ENCODE measurements at regions not wholly inside any gene's neighbourhood (a gene's known extent, or its start where the extent isn't known, plus 50 kb on each side); places are given as distances from the start of the nearest gene placed in this dataset.

DNA sequence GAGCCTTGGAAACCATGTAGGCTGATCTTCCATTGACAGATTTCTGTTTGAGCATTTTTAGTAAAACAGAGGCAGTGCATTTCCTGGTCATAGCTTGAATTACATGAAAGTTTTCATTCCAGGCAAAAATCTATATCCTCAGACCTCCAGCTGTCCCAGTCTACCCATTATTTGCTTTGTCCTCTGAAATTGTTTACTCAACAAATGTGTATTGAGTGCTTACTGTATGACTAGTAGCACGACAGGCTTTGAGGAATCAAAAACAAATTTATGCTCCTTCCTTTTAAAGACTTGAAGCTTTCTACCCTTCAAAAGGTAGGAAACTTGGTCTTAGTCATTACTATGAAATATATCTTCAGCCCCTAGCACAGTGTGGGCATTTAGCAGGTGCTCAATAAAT, 307.9 kb upstream of the IGFBP7 start:
- Histone ChIP-seq H3K9me3 (replicated peaks; ENCODE audit: control insufficient read depth, insufficient read depth, low read length) (no peaks in the 10 kb centered on the region), H4K20me1 (ENCODE audit: control insufficient read depth, insufficient read depth) (no peaks in the 10 kb centered on the region), H3K36me3 (ENCODE audit: control insufficient read depth in 2 of 2, insufficient read depth in 2 of 2, low read length in 1 of 2) (no peaks in the 10 kb centered on the region), H3K9ac (ENCODE audit: control insufficient read depth, insufficient read depth, low read length) (no peak overlapping the region), H3K4me3 (no peak overlapping the region), H3K27me3 (replicated peaks in 1 of 2; ENCODE audit: control insufficient read depth in 2 of 2, insufficient read depth in 2 of 2, low read length in 1 of 2) (no peaks in the 10 kb centered on the region), H3K27ac (ENCODE audit: control insufficient read depth, insufficient read depth) (no peak overlapping the region), H3K4me1 (ENCODE audit: control insufficient read depth, insufficient read depth, low read length) (no peaks in the 10 kb centered on the region), H3K4me2 (ENCODE audit: control insufficient read depth, insufficient read depth) (no peak overlapping the region), H2AFZ (ENCODE audit: control insufficient read depth, low read depth, low read length) (no peak overlapping the region), H3K79me2 (ENCODE audit: control insufficient read depth, insufficient read depth, low read length) (no peaks in the 10 kb centered on the region)
- ChIA-PET SMC1A (ENCODE audit: uncharacterized antibody, unreplicated experiment) (no interaction called here), POLR2A (no interaction called here), CTCF (no interaction called here), RAD21 (ENCODE audit: unreplicated experiment) (no interaction called here)
- no TSS peak for BruUV-seq (replicated peaks)
- 9% methylated on average over 1 of the region's 1 CpG for WGBS (ENCODE audit: insufficient coverage, insufficient replicate concordance, low lambda C conversion rate, missing lambda C conversion rate)
- DNase-seq (ENCODE audit: low read depth, low spot score) (no peak), ATAC-seq (no peak), FAIRE-seq (no peak)
- in situ Hi-C loops (cut with MboI), result no loop called here
- no peak for TF ChIP-seq NBN (IDR thresholded peaks at IDR 0.05)
- TF ChIP-seq SIN3A (IDR thresholded peaks at IDR 0.05; ENCODE audit: low read depth, low read length), result no peak
- TF ChIP-seq JUND (IDR thresholded peaks at IDR 0.05; ENCODE audit: low read depth, low read length), result no peak
- TF ChIP-seq LARP7 (IDR thresholded peaks at IDR 0.05), result no peak
- no peak for TF ChIP-seq SUZ12 (IDR thresholded peaks at IDR 0.05; ENCODE audit: unreplicated experiment)
- TF ChIP-seq, protein P1, sequence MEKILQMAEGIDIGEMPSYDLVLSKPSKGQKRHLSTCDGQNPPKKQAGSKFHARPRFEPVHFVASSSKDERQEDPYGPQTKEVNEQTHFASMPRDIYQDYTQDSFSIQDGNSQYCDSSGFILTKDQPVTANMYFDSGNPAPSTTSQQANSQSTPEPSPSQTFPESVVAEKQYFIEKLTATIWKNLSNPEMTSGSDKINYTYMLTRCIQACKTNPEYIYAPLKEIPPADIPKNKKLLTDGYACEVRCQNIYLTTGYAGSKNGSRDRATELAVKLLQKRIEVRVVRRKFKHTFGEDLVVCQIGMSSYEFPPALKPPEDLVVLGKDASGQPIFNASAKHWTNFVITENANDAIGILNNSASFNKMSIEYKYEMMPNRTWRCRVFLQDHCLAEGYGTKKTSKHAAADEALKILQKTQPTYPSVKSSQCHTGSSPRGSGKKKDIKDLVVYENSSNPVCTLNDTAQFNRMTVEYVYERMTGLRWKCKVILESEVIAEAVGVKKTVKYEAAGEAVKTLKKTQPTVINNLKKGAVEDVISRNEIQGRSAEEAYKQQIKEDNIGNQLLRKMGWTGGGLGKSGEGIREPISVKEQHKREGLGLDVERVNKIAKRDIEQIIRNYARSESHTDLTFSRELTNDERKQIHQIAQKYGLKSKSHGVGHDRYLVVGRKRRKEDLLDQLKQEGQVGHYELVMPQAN (conservative IDR thresholded peaks at IDR 0.05), result no peak
- intact Hi-C loops (cut with micrococcal nuclease; ENCODE audit: unreplicated experiment), result no loop called here

Data from GM12878 (cell line).